ENCODE measurements at regions not wholly inside any gene's neighbourhood (a gene's known extent, or its start where the extent isn't known, plus 50 kb on each side); places are given as distances from the start of the nearest gene placed in this dataset.
A peak's percentile ranks its signal among the peaks of the same experiment; 100 is the strongest.

GRCh38 chr12:125276567-125276966 is 211.3 kb downstream of the AACS start (continued):
- no peak for TF ChIP-seq ARID4B (CRISPR knock-in tag; IDR thresholded peaks at IDR 0.05; ENCODE audit: borderline replicate concordance)
- no peak for TF ChIP-seq ETV6 (CRISPR knock-in tag; IDR thresholded peaks at IDR 0.05)

GRCh38 chr12:125280482-125281377 is 215.5 kb downstream of the AACS start:
- ChIA-PET CTCF (interaction anchor here (0.6 to 2.3 kb wide), 8 partner anchors 21 to 96 kb away, joined by 3 to 9 read pairs (median 4); partner anchors contain the start of gene TMEM132B), POLR2A (no interaction called here)
- no peaks in the 10 kb centered on the region; the same call in 1 of the 2 replicates for H3K27me3 Mint-ChIP-seq (ENCODE audit: low read depth)
- H3K4me1 Mint-ChIP-seq = peaks cover 26% of the 10 kb centered on the region
- peak; percentile 93 for ATAC-seq
- H3K4me3 Mint-ChIP-seq = peak overlapping the region; percentile 72
- H3K36me3 Mint-ChIP-seq = peaks cover 15% of the 10 kb centered on the region
- H3K27ac Mint-ChIP-seq = peak overlapping the region; percentile 98
- DNase-seq (ENCODE audit: low spot score) = peak; percentile 82
- peaks cover 8% of the 10 kb centered on the region for H3K9me3 Mint-ChIP-seq
- TF ChIP-seq NR1H2 (CRISPR knock-in tag; IDR thresholded peaks at IDR 0.05) (no peak), JUN (CRISPR knock-in tag; IDR thresholded peaks at IDR 0.05) (no peak), ELF4 (CRISPR knock-in tag; IDR thresholded peaks at IDR 0.05; ENCODE audit: low read depth) (no peak), E2F5 (CRISPR knock-in tag; IDR thresholded peaks at IDR 0.05) (no peak), HMGA2 (CRISPR knock-in tag; IDR thresholded peaks at IDR 0.05) (no peak), ZNF263 (CRISPR knock-in tag; IDR thresholded peaks at IDR 0.05; ENCODE audit: low read depth) (no peak), NFE2L1 (CRISPR knock-in tag; IDR thresholded peaks at IDR 0.05) (no peak), TP53 (CRISPR knock-in tag; IDR thresholded peaks at IDR 0.05) (0 out of 2 replicates have a peak, but pooled peaks have one; percentile 49), ZNF219 (CRISPR knock-in tag; IDR thresholded peaks at IDR 0.05; ENCODE audit: borderline replicate concordance) (no peak), JAZF1 (CRISPR knock-in tag; IDR thresholded peaks at IDR 0.05) (no peak), RELA (CRISPR knock-in tag; IDR thresholded peaks at IDR 0.05; ENCODE audit: borderline replicate concordance) (no peak), ZNF317 (CRISPR knock-in tag; IDR thresholded peaks at IDR 0.05; ENCODE audit: borderline replicate concordance, low read depth) (no peak), NR3C1 (CRISPR knock-in tag; conservative IDR thresholded peaks at IDR 0.05; ENCODE audit: low read depth) (no peak), ZNF671 (CRISPR knock-in tag; IDR thresholded peaks at IDR 0.05) (no peak), GTF2I (CRISPR knock-in tag; conservative IDR thresholded peaks at IDR 0.05) (no peak), FOXP4 (CRISPR knock-in tag; IDR thresholded peaks at IDR 0.05) (no peak)
- TF ChIP-seq, protein P1, sequence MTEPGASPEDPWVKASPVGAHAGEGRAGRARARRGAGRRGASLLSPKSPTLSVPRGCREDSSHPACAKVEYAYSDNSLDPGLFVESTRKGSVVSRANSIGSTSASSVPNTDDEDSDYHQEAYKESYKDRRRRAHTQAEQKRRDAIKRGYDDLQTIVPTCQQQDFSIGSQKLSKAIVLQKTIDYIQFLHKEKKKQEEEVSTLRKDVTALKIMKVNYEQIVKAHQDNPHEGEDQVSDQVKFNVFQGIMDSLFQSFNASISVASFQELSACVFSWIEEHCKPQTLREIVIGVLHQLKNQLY (CRISPR knock-in tag; IDR thresholded peaks at IDR 0.05) = no peak
- TF ChIP-seq, protein P2, sequence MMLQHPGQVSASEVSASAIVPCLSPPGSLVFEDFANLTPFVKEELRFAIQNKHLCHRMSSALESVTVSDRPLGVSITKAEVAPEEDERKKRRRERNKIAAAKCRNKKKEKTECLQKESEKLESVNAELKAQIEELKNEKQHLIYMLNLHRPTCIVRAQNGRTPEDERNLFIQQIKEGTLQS (CRISPR knock-in tag; conservative IDR thresholded peaks at IDR 0.05) = no peak
- TF ChIP-seq, protein P3, sequence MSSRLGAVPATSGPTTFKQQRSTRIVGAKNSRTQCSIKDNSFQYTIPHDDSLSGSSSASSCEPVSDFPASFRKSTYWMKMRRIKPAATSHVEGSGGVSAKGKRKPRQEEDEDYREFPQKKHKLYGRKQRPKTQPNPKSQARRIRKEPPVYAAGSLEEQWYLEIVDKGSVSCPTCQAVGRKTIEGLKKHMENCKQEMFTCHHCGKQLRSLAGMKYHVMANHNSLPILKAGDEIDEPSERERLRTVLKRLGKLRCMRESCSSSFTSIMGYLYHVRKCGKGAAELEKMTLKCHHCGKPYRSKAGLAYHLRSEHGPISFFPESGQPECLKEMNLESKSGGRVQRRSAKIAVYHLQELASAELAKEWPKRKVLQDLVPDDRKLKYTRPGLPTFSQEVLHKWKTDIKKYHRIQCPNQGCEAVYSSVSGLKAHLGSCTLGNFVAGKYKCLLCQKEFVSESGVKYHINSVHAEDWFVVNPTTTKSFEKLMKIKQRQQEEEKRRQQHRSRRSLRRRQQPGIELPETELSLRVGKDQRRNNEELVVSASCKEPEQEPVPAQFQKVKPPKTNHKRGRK (CRISPR knock-in tag; IDR thresholded peaks at IDR 0.05; ENCODE audit: borderline replicate concordance) = no peak
- TF ChIP-seq, protein P4, sequence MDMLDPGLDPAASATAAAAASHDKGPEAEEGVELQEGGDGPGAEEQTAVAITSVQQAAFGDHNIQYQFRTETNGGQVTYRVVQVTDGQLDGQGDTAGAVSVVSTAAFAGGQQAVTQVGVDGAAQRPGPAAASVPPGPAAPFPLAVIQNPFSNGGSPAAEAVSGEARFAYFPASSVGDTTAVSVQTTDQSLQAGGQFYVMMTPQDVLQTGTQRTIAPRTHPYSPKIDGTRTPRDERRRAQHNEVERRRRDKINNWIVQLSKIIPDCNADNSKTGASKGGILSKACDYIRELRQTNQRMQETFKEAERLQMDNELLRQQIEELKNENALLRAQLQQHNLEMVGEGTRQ (CRISPR knock-in tag; IDR thresholded peaks at IDR 0.05) = peak; percentile 96
- TF ChIP-seq, protein P5, sequence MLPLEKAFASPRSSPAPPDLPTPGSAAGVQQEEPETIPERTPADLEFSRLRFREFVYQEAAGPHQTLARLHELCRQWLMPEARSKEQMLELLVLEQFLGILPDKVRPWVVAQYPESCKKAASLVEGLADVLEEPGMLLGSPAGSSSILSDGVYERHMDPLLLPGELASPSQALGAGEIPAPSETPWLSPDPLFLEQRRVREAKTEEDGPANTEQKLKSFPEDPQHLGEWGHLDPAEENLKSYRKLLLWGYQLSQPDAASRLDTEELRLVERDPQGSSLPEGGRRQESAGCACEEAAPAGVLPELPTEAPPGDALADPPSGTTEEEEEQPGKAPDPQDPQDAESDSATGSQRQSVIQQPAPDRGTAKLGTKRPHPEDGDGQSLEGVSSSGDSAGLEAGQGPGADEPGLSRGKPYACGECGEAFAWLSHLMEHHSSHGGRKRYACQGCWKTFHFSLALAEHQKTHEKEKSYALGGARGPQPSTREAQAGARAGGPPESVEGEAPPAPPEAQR (CRISPR knock-in tag; IDR thresholded peaks at IDR 0.05) = no peak
